HepG2 (cell line): ENCODE measurements at regions not wholly inside any gene's neighbourhood (a gene's known extent, or its start where the extent isn't known, plus 50 kb on each side); places are given as distances from the start of the nearest gene placed in this dataset.

ENCODE experiments used
- ATAC-seq: fragments of 200-7000 bp; cut with Tn5 transposase; 3 replicates; pipeline ENCODE4 v1.9.1; 2020; ENCODE audit warnings: mild to moderate bottlenecking, moderate library complexity
- BruUV-seq: library from RNA; stranded (reverse); fragments of 400-500 nt; replicated peaks from 2 replicates; lab custom pipeline; 2021; lab: Mats Ljungman, UMichigan
- CTCF ChIA-PET: fragments of 300-600 bp; formaldehyde crosslinking; extraction: SDS; loops from one replicate; lab custom pipeline; 2021; ENCODE audit warnings: low total read pairs, inconsistent platforms, low intra/inter-chr PET ratio; lab: Yijun Ruan, JAX
- POLR2A ChIA-PET: fragments of 350-600 bp; sonication (Branson Sonifier 250); formaldehyde crosslinking; loops from one replicate; lab custom pipeline; 2020; ENCODE audit warnings: antibody characterized with exemption, inconsistent platforms; lab: Yijun Ruan, JAX
- DNase-seq: peaks from one replicate; pipeline ENCODE4 v3.0.0-alpha.2; 2015; ENCODE audit warnings: low spot score
- FAIRE-seq: peaks from 3 replicates; lab custom pipeline; 2011; peaks lifted over from hg19 to GRCh38; lab: Jason Lieb, UNC
- H2AFZ ChIP-seq: one replicate; pipeline ENCODE4 v1.6.1; 2011; ENCODE audit warnings: low read length, inconsistent platforms
- H3K27ac ChIP-seq: fragments of 300-600 bp; 3 replicates; pipeline ENCODE4 v1.8.0; 2011; ENCODE audit warnings: mixed run types, mild to moderate bottlenecking, mixed read lengths, low read length, inconsistent platforms; ENCODE audit not compliant: insufficient read depth; ENCODE audit errors: extremely low read length
- H3K27me3 ChIP-seq, 2 experiments: fragments of 200-600 bp in 1 of 2; 2 replicates in 1 of 2; 3 replicates in 1 of 2; pipeline versions ENCODE4 v1.6.0 to v1.8.0; 2011; ENCODE audit warnings: low read length in 2 of 2, mild to moderate bottlenecking in 2 of 2, moderate library complexity in 2 of 2, inconsistent platforms in 1 of 2; ENCODE audit not compliant: insufficient read depth in 2 of 2, control insufficient read depth in 1 of 2
- H3K36me3 ChIP-seq, 2 experiments: fragments of 200-600 bp in 1 of 2; replicated peaks in 1 of 2; 2 replicates in 1 of 2; 3 replicates in 1 of 2; pipeline versions ENCODE4 v1.5.1 to v1.8.0; 2011; ENCODE audit warnings: low read length in 2 of 2, inconsistent platforms in 1 of 2; ENCODE audit not compliant: insufficient read depth in 2 of 2, control insufficient read depth in 1 of 2
- H3K4me1 ChIP-seq: 2 replicates; pipeline ENCODE4 v1.5.1; 2012; ENCODE audit warnings: low read length, inconsistent platforms; ENCODE audit not compliant: insufficient read depth
- H3K4me2 ChIP-seq: 2 replicates; pipeline ENCODE4 v1.6.0; 2011; ENCODE audit warnings: low read depth, low read length, inconsistent platforms
- H3K4me3 ChIP-seq, 3 experiments: fragments of 200-600 bp in 1 of 3; sonication (generic), shearing (Covaris generic) in 1 of 3; replicated peaks in 1 of 3; 2 replicates each; pipeline ENCODE4 v1.5.1; 2011 to 2016; ENCODE audit warnings: low read length in 3 of 3, inconsistent platforms in 2 of 3, low read depth in 2 of 3, mild to moderate bottlenecking in 2 of 3, control low read depth in 1 of 3, mixed read lengths in 1 of 3; ENCODE audit not compliant: insufficient read depth in 1 of 3
- H3K79me2 ChIP-seq: one replicate; pipeline ENCODE4 v1.6.1; 2011; ENCODE audit warnings: low read length, inconsistent platforms; ENCODE audit not compliant: insufficient read depth
- H3K9ac ChIP-seq: 2 replicates; pipeline ENCODE4 v1.6.0; 2011; ENCODE audit warnings: mild to moderate bottlenecking, low read depth, low read length, inconsistent platforms; ENCODE audit not compliant: insufficient read depth
- H3K9me3 ChIP-seq: 2 replicates; pipeline ENCODE4 v1.5.1; 2012; ENCODE audit warnings: mild to moderate bottlenecking, low read length
- H4K20me1 ChIP-seq: 2 replicates; pipeline ENCODE4 v1.6.0; 2011; ENCODE audit warnings: inconsistent platforms, mild to moderate bottlenecking, low read length, moderate library complexity; ENCODE audit not compliant: insufficient read depth
- CSRNP1 ChIP-seq: sonication (generic); formaldehyde crosslinking; IDR thresholded peaks from 2 replicates; pipeline ENCODE4 v1.8.1; 2023; ENCODE audit warnings: mild to moderate bottlenecking, missing genetic modification reagents
- DPF2 ChIP-seq: sonication (generic); formaldehyde crosslinking; IDR thresholded peaks from 2 replicates; pipeline ENCODE4 v1.4.0; 2020; ENCODE audit warnings: mild to moderate bottlenecking, low read depth, missing genetic modification reagents, borderline replicate concordance
- HNRNPH1 ChIP-seq: fragments of 200-400 bp; formaldehyde crosslinking; optimal IDR thresholded peaks from 2 replicates; pipeline ENCODE3; 2017; ENCODE audit warnings: mild to moderate bottlenecking, low read depth, low read length
- IKZF1 ChIP-seq: fragments of 450-650 bp; IDR thresholded peaks from 2 replicates; pipeline ENCODE4 v1.7.1; 2016
- JUND ChIP-seq: sonication (generic); formaldehyde crosslinking; IDR thresholded peaks from 2 replicates; pipeline ENCODE4 v1.8.0; 2022; ENCODE audit warnings: mild to moderate bottlenecking, missing genetic modification reagents
- KDM6A ChIP-seq: IDR thresholded peaks from 2 replicates; pipeline ENCODE4 v1.6.1; 2016; ENCODE audit warnings: low read depth
- NFAT5 ChIP-seq: sonication (generic); formaldehyde crosslinking; IDR thresholded peaks from 2 replicates; pipeline ENCODE4 v1.4.0; 2020; ENCODE audit warnings: missing genetic modification reagents
- POGZ ChIP-seq: sonication (generic); formaldehyde crosslinking; IDR thresholded peaks from 2 replicates; pipeline ENCODE4 v1.4.0; 2020; ENCODE audit warnings: mild to moderate bottlenecking, missing genetic modification reagents
- SCMH1 ChIP-seq: sonication (generic); formaldehyde crosslinking; IDR thresholded peaks from 2 replicates; pipeline ENCODE4 v1.9.0; 2021; ENCODE audit warnings: missing genetic modification reagents, mild to moderate bottlenecking, borderline replicate concordance
- TSC22D2 ChIP-seq: sonication (generic); formaldehyde crosslinking; IDR thresholded peaks from 2 replicates; pipeline ENCODE4 v1.5.1; 2020; ENCODE audit warnings: missing genetic modification reagents, mild to moderate bottlenecking, borderline replicate concordance
- ZFP41 ChIP-seq: sonication (generic); formaldehyde crosslinking; IDR thresholded peaks from 2 replicates; pipeline ENCODE4 v1.4.0; 2020; ENCODE audit warnings: mild to moderate bottlenecking, missing genetic modification reagents, borderline replicate concordance
- ZNF337 ChIP-seq: sonication (generic); formaldehyde crosslinking; IDR thresholded peaks from 2 replicates; pipeline ENCODE4 v1.5.1; 2020; ENCODE audit warnings: missing genetic modification reagents, low read depth, mild to moderate bottlenecking, borderline replicate concordance
- ZNF564 ChIP-seq: sonication (generic); formaldehyde crosslinking; IDR thresholded peaks from 2 replicates; pipeline ENCODE4 v1.8.1; 2023; ENCODE audit warnings: mild to moderate bottlenecking, missing genetic modification reagents
- ZNF652 ChIP-seq: IDR thresholded peaks from 2 replicates; pipeline ENCODE4 v1.6.1; 2016; ENCODE audit warnings: low read depth, borderline replicate concordance
- ZNF792 ChIP-seq: IDR thresholded peaks from 2 replicates; pipeline ENCODE4 v1.6.1; 2016
- WGBS: methylation state at CpG from one replicate; pipeline ENCODE4 v1.1.6; 2017; ENCODE audit warnings: low lambda C conversion rate; 5-methylcytosine and 5-hydroxymethylcytosine counted together
- in situ Hi-C: cut with HindIII; loops from 2 replicates; pipeline ENCODE4 v1.10.0; 2017; ENCODE audit warnings: low pct_unique_long_range_greater_than_20kb; ENCODE audit not compliant: extremely low pct_ligation_motif_present
- intact Hi-C: fragments of 100-400 bp; cut with micrococcal nuclease; formaldehyde crosslinking; loops from one replicate; pipeline ENCODE4 v1.10.0; 2022; ENCODE audit not compliant: unreplicated experiment
- TF ChIP-seq, protein P1 (sequence below): fragments of 450-650 bp; IDR thresholded peaks from 2 replicates; pipeline ENCODE4 v1.6.1; 2017

DNA sequence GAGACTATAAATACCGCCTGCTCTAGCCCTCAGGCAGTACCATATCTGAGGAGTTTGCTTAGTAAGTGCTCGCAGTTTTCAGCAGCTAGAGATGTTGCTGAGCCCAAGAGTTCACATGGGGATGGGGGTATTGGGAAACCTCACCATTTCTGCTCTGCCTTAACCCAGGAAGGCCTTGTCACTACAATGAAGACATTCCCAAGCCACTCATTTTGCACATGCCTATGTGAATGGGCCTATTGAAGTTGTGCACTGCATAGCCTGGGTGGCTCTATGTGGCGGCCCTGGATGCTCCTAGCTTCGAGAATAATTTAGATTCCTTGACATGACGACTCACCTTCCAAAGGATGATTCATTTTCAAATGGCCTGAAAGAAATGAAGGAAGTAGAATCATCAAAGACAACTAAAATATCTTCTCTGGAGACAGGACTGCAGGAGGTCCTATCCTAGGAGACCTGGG lies 163.4 kb downstream of the ADAMTS15 start:
- TF ChIP-seq ZFP41 (CRISPR knock-in tag), result no peak
- no peak for TF ChIP-seq POGZ (CRISPR knock-in tag)
- TF ChIP-seq ZNF564 (CRISPR knock-in tag), result no peak
- TF ChIP-seq IKZF1, result no peak
- TF ChIP-seq CSRNP1 (CRISPR knock-in tag), result no peak
- TF ChIP-seq, protein P1, sequence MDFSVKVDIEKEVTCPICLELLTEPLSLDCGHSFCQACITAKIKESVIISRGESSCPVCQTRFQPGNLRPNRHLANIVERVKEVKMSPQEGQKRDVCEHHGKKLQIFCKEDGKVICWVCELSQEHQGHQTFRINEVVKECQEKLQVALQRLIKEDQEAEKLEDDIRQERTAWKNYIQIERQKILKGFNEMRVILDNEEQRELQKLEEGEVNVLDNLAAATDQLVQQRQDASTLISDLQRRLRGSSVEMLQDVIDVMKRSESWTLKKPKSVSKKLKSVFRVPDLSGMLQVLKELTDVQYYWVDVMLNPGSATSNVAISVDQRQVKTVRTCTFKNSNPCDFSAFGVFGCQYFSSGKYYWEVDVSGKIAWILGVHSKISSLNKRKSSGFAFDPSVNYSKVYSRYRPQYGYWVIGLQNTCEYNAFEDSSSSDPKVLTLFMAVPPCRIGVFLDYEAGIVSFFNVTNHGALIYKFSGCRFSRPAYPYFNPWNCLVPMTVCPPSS, result no peak
- TF ChIP-seq HNRNPH1, result no peak
- TF ChIP-seq TSC22D2 (CRISPR knock-in tag), result no peak
- no peak for TF ChIP-seq SCMH1 (CRISPR knock-in tag)
- no peak for TF ChIP-seq JUND (CRISPR knock-in tag)
- no peak for TF ChIP-seq KDM6A (CRISPR knock-in tag)
- no peak for TF ChIP-seq ZNF792 (CRISPR knock-in tag)
- TF ChIP-seq ZNF652 (CRISPR knock-in tag), result no peak
- no peak for TF ChIP-seq NFAT5 (CRISPR knock-in tag)
- TF ChIP-seq ZNF337 (CRISPR knock-in tag), result no peak
- TF ChIP-seq DPF2, result no peak
- POLR2A ChIA-PET, result no interaction called here
- Histone ChIP-seq H3K27ac (no peak overlapping the region), H3K4me2 (no peak overlapping the region), H3K4me3 (no peak overlapping the region), H3K9me3 (no peaks in the 10 kb centered on the region), H4K20me1 (no peaks in the 10 kb centered on the region), H3K9ac (no peak overlapping the region), H3K79me2 (no peaks in the 10 kb centered on the region), H3K36me3 (no peaks in the 10 kb centered on the region), H3K27me3 (peaks cover 0 to 14% of the 10 kb centered on the region in 2 experiments; a peak in 2 of 5 replicates), H2AFZ (no peak overlapping the region), H3K4me1 (no peaks in the 10 kb centered on the region)
- FAIRE-seq (no peak), DNase-seq (no peak), ATAC-seq (no peak)
- intact Hi-C loops (no loop called here), in situ Hi-C loops (no loop called here)
- WGBS, result 2% methylated on average over 5 of the region's 5 CpGs
- CTCF ChIA-PET, result no interaction called here
- BruUV-seq, result no TSS peak
